Cardiac muscle cell (in vitro differentiated cells and primary cell): ENCODE measurements at regions not wholly inside any gene's neighbourhood (a gene's known extent, or its start where the extent isn't known, plus 50 kb on each side); places are given as distances from the start of the nearest gene placed in this dataset.
"Not testable (repeated sequence)": the region's sequence is repeated elsewhere in the genome, so short reads cannot be mapped to it uniquely, and the experiment has no call there.

Experiments
- DNase-seq, 2 donors: peaks; one replicate each; pipeline versions ENCODE4 v3.0.0 to v3.0.0-alpha.2; 2010 to 2017; ENCODE audit warnings: low read depth in 1 of 2, low spot score in 1 of 2
- H3K27ac ChIP-seq: fragments of 200-600 bp; sonication (generic); 2 replicates; pipeline ENCODE4 v1.5.1; 2016
- H3K27me3 ChIP-seq: fragments of 200-600 bp; sonication (generic); 2 replicates; pipeline ENCODE4 v1.6.0; 2016; ENCODE audit warnings: control low read depth
- H3K36me3 ChIP-seq: fragments of 200-600 bp; sonication (generic); 2 replicates; pipeline ENCODE4 v1.5.1; 2016; ENCODE audit warnings: control low read depth
- H3K4me1 ChIP-seq: fragments of 200-600 bp; sonication (generic); 2 replicates; pipeline ENCODE4 v1.8.1; 2017; ENCODE audit warnings: low read depth, mild to moderate bottlenecking, mixed run types
- H3K4me3 ChIP-seq: fragments of 200-600 bp; sonication (generic); 2 replicates; pipeline ENCODE4 v1.5.1; 2016; ENCODE audit warnings: mild to moderate bottlenecking
- H3K9me3 ChIP-seq: fragments of 200-600 bp; sonication (generic); 2 replicates; pipeline ENCODE4 v1.5.1; 2017; ENCODE audit warnings: low read depth, mild to moderate bottlenecking, control low read depth
- CTCF ChIP-seq: IDR thresholded peaks from 2 replicates; pipeline ENCODE4 v1.5.1; 2012; ENCODE audit warnings: low read depth, mild to moderate bottlenecking, low read length

- Histone ChIP-seq H3K27ac (no peak overlapping the region), H3K4me3 (no peak overlapping the region), H3K36me3 (no peaks in the 10 kb centered on the region), H3K4me1 (no peaks in the 10 kb centered on the region), H3K27me3 (no peaks in the 10 kb centered on the region), H3K9me3 (no peaks in the 10 kb centered on the region)
- DNase-seq, result no peak
- no peak for TF ChIP-seq CTCF
Measured at GRCh38 chr12:34306133-34306830, 284.0 kb downstream of the ALG10 start.

GRCh38 chr12:34309806-34310804, 287.8 kb downstream of the ALG10 start:
- not testable (repeated sequence) for H3K9me3 ChIP-seq, DNase-seq, H3K27me3 ChIP-seq, H3K4me1 ChIP-seq, H3K27ac ChIP-seq, H3K36me3 ChIP-seq, H3K4me3 ChIP-seq

- TF ChIP-seq CTCF, result no peak
- Histone ChIP-seq H3K9me3 (no peaks in the 10 kb centered on the region), H3K27ac (no peak overlapping the region), H3K4me3 (no peak overlapping the region), H3K36me3 (no peaks in the 10 kb centered on the region), H3K27me3 (no peaks in the 10 kb centered on the region), H3K4me1 (no peaks in the 10 kb centered on the region)
- DNase-seq, result no peak
Measured at GRCh38 chr12:34311337-34311736, 289.0 kb downstream of the ALG10 start.

GRCh38 chr12:34327671-34328070, 305.4 kb downstream of the ALG10 start:
- no peak for TF ChIP-seq CTCF
- no peaks in the 10 kb centered on the region for H3K9me3 ChIP-seq
- no peak overlapping the region for H3K4me3 ChIP-seq
- no peaks in the 10 kb centered on the region for H3K36me3 ChIP-seq
- H3K27me3 ChIP-seq, result no peaks in the 10 kb centered on the region
- no peaks in the 10 kb centered on the region for H3K4me1 ChIP-seq
- H3K27ac ChIP-seq, result no peak overlapping the region
- no peak for DNase-seq

- no peak for DNase-seq
- no peaks in the 10 kb centered on the region for H3K9me3 ChIP-seq
- H3K27ac ChIP-seq, result no peak overlapping the region
- H3K36me3 ChIP-seq, result no peaks in the 10 kb centered on the region
- no peaks in the 10 kb centered on the region for H3K27me3 ChIP-seq
- no peak for TF ChIP-seq CTCF
- H3K4me3 ChIP-seq, result no peak overlapping the region
- H3K4me1 ChIP-seq, result no peaks in the 10 kb centered on the region
Measured at GRCh38 chr12:34333337-34333736, 311.0 kb downstream of the ALG10 start.

- Histone ChIP-seq H3K4me3 (no peak overlapping the region), H3K9me3 (no peaks in the 10 kb centered on the region), H3K27ac (no peak overlapping the region), H3K27me3 (no peaks in the 10 kb centered on the region), H3K36me3 (no peaks in the 10 kb centered on the region), H3K4me1 (no peaks in the 10 kb centered on the region)
- TF ChIP-seq CTCF, result no peak
- no peak for DNase-seq
Measured at GRCh38 chr12:34334538-34334937, 312.2 kb downstream of the ALG10 start.
